ENCODE measurements at regions not wholly inside any gene's neighbourhood (a gene's known extent, or its start where the extent isn't known, plus 50 kb on each side); places are given as distances from the start of the nearest gene placed in this dataset.
"Not testable (repeated sequence)": the region's sequence is repeated elsewhere in the genome, so short reads cannot be mapped to it uniquely, and the experiment has no call there.

GRCh38 chr12:38118632-38119031 is 197.9 kb upstream of the ALG10B start:
- Histone ChIP-seq H3K36me3 (no peaks in the 10 kb centered on the region), H3K27me3 (no peaks in the 10 kb centered on the region), H3K4me1 (no peaks in the 10 kb centered on the region), H3K27ac (no peak overlapping the region), H3K9me3 (no peaks in the 10 kb centered on the region), H3K4me3 (no peak overlapping the region)
- no peak for DNase-seq (ENCODE audit: low spot score in 2 of 2)
- intact Hi-C loops (cut with DNase I) = no loop called here
- TF ChIP-seq, protein P1, sequence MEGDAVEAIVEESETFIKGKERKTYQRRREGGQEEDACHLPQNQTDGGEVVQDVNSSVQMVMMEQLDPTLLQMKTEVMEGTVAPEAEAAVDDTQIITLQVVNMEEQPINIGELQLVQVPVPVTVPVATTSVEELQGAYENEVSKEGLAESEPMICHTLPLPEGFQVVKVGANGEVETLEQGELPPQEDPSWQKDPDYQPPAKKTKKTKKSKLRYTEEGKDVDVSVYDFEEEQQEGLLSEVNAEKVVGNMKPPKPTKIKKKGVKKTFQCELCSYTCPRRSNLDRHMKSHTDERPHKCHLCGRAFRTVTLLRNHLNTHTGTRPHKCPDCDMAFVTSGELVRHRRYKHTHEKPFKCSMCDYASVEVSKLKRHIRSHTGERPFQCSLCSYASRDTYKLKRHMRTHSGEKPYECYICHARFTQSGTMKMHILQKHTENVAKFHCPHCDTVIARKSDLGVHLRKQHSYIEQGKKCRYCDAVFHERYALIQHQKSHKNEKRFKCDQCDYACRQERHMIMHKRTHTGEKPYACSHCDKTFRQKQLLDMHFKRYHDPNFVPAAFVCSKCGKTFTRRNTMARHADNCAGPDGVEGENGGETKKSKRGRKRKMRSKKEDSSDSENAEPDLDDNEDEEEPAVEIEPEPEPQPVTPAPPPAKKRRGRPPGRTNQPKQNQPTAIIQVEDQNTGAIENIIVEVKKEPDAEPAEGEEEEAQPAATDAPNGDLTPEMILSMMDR (IDR thresholded peaks at IDR 0.05) = no peak

GRCh38 chr12:38120438-38120837 is 196.1 kb upstream of the ALG10B start:
- Histone ChIP-seq H3K4me1 (no peaks in the 10 kb centered on the region), H3K27ac (no peak overlapping the region), H3K27me3 (no peaks in the 10 kb centered on the region), H3K9me3 (no peaks in the 10 kb centered on the region), H3K4me3 (no peak overlapping the region), H3K36me3 (no peaks in the 10 kb centered on the region)
- intact Hi-C loops (cut with DNase I) = no loop called here
- no peak for DNase-seq (ENCODE audit: low spot score in 2 of 2)
- TF ChIP-seq, protein P1 (IDR thresholded peaks at IDR 0.05) = no peak

GRCh38 chr12:38123028-38123427 is 193.5 kb upstream of the ALG10B start:
- H3K36me3 ChIP-seq = not testable (repeated sequence)

DNA sequence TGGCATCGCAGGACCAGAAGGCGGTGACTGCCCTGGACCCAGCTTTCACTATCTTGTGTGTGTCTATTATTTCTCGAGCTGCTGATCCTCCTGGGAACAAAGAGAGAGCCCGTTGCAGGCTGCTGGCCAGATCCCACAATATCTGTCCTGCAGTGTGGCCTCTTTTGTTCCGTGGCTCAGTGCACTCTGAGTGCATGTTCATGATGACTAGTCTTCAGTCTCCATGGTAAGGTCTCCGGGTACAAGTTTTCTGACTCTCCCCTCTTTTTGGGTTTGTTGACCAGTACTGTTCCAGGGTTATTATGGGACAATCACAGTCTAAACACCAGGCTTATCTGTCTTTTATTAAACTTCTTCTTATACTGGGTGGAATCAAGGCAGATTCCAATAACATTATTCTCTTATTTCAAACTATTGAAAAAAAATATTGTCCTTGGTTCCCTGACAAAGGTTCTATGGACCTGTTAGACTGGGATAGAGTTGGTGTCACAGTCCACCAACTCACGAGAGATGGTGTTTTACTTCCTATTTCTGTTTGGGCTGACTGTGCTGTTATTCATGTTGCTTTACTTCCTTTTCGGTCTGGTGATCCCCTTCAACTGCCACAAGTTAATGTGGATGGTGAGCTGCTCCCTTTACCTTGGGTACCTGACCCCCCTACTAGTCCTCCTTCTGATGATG is 192.9 kb upstream of the ALG10B start:
- intact Hi-C loops (cut with DNase I) = no loop called here
- no peak overlapping the region for H3K4me3 ChIP-seq
- H3K4me1 ChIP-seq = no peaks in the 10 kb centered on the region
- H3K36me3 ChIP-seq = no peaks in the 10 kb centered on the region
- TF ChIP-seq, protein P1 (IDR thresholded peaks at IDR 0.05) = no peak
- DNase-seq (ENCODE audit: low spot score in 2 of 2) = no peak
- no peaks in the 10 kb centered on the region for H3K27me3 ChIP-seq
- H3K27ac ChIP-seq = no peak overlapping the region
- no peaks in the 10 kb centered on the region for H3K9me3 ChIP-seq

More at GRCh38 chr12:38123028-38123427, 193.5 kb upstream of the ALG10B start:
- H3K4me1 ChIP-seq; H3K9me3 ChIP-seq; intact Hi-C loops (cut with DNase I); H3K27ac ChIP-seq; DNase-seq (ENCODE audit: low spot score in 2 of 2); H3K4me3 ChIP-seq; H3K27me3 ChIP-seq: not testable (repeated sequence)

DNA sequence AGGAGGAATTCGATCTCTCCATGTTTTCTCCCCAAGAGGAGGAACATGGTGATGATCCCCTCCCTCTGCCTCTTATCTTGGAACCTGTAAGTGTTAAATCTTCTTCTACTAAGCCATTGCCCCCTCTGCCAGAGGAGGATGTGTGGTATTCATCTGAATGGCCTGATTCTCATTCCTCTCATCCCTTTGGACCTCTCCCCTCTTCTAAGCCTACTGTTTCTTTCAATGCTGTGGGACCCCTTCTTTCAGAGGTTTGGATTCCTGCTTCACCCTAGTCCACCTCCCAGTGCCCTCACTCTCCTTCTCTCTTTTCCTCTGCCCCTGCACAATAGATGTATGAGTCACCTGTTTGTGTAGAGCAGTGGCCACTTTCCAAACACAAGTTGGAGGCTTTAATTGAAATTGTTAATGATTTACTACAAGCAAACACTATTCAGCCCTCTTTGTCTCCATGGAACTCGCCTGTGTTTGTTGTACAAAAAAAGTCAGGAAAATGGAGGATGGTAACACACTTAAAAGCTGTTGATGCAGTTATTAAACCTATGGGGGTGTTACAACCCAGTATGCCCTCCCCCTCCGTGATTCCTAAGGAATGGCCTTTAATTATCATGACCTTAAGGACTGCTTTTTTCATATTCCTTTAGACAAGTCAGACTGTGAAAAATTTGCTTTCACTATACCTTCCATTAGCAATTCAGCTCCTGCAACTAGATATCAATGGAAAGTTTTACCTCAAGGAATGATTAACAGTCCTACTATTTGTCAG is 192.1 kb upstream of the ALG10B start:
- H3K27me3 ChIP-seq = no peaks in the 10 kb centered on the region
- H3K9me3 ChIP-seq = no peaks in the 10 kb centered on the region
- intact Hi-C loops (cut with DNase I) = no loop called here
- no peak overlapping the region for H3K4me3 ChIP-seq
- no peak overlapping the region for H3K27ac ChIP-seq
- no peaks in the 10 kb centered on the region for H3K4me1 ChIP-seq
- DNase-seq (ENCODE audit: low spot score in 2 of 2) = no peak
- no peaks in the 10 kb centered on the region for H3K36me3 ChIP-seq
- TF ChIP-seq, protein P1 (IDR thresholded peaks at IDR 0.05) = no peak

DNA sequence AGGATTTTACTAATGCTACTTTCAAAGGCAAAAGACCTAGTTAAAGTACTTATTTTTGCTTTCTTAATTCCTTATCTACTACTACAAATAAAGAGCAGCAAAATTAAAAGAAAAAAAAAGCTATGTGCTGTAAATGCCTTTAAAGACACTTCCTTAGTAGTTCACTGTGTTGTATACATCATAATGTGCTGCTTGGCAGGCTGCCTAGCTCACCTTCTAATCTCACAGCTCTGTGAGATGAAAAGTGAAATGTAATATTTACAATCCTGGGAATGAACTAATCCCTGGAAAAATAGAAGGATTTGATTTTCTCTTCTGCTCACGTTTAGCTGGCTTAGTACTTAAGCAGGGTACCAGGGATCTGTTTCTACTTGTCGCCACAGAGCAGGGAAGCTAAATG is 184.4 kb upstream of the ALG10B start:
- H3K27me3 ChIP-seq = no peaks in the 10 kb centered on the region
- no peak overlapping the region for H3K4me3 ChIP-seq
- H3K36me3 ChIP-seq = no peaks in the 10 kb centered on the region
- no peak for DNase-seq (ENCODE audit: low spot score in 2 of 2)
- TF ChIP-seq, protein P1 (IDR thresholded peaks at IDR 0.05) = no peak
- H3K9me3 ChIP-seq = no peaks in the 10 kb centered on the region
- H3K27ac ChIP-seq = no peak overlapping the region
- intact Hi-C loops (cut with DNase I) = no loop called here
- no peaks in the 10 kb centered on the region for H3K4me1 ChIP-seq
